Activated CD8-positive, alpha-beta T cell treated with anti-CD3 and anti-CD28 coated beads, Interleukin-2, amount 10 ng/mL, durations not matched to agents 7 days and 5 days (primary cell): ENCODE measurements at regions not wholly inside any gene's neighbourhood (a gene's known extent, or its start where the extent isn't known, plus 50 kb on each side); places are given as distances from the start of the nearest gene placed in this dataset.
"Not testable (repeated sequence)": the region's sequence is repeated elsewhere in the genome, so short reads cannot be mapped to it uniquely, and the experiment has no call there.

Source experiments
- ATAC-seq: fragments of 150-1000 bp; cut with Tn5 transposase; one replicate; pipeline ENCODE4 v1.10.0; 2021; ENCODE audit warnings: moderate library complexity
- CTCF ChIA-PET: fragments of 350-600 bp; sonication (Branson Sonifier 250); formaldehyde crosslinking; loops from one replicate; lab custom pipeline; 2021; ENCODE audit warnings: antibody characterized with exemption; lab: Charles Lee
- POLR2A ChIA-PET: fragments of 350-600 bp; sonication (Branson Sonifier 250); formaldehyde crosslinking; loops from one replicate; lab custom pipeline; 2021; ENCODE audit warnings: antibody characterized with exemption; lab: Charles Lee
- DNase-seq: peaks from one replicate; pipeline ENCODE4 v3.0.0-alpha.2; 2020
- H3K27ac Mint-ChIP-seq: one replicate; pipeline ENCODE4 v1.8.0; 2021; ENCODE audit warnings: mild to moderate bottlenecking, mixed read lengths
- H3K27me3 Mint-ChIP-seq: one replicate; pipeline ENCODE4 v1.8.0; 2021; ENCODE audit warnings: low read depth, mixed read lengths
- H3K36me3 Mint-ChIP-seq: one replicate; pipeline ENCODE4 v1.8.0; 2021; ENCODE audit warnings: low read depth, mixed read lengths
- H3K4me1 Mint-ChIP-seq: one replicate; pipeline ENCODE4 v1.8.0; 2021; ENCODE audit warnings: low read depth, mixed read lengths
- H3K4me3 Mint-ChIP-seq: one replicate; pipeline ENCODE4 v1.8.0; 2021; ENCODE audit warnings: mild to moderate bottlenecking, mixed read lengths
- H3K9me3 Mint-ChIP-seq: one replicate; pipeline ENCODE4 v1.8.0; 2022; ENCODE audit warnings: mixed read lengths; ENCODE audit not compliant: insufficient read depth

- H3K4me1 Mint-ChIP-seq, result no peaks in the 10 kb centered on the region
- no peaks in the 10 kb centered on the region for H3K9me3 Mint-ChIP-seq
- no peak overlapping the region for H3K4me3 Mint-ChIP-seq
- no peaks in the 10 kb centered on the region for H3K27me3 Mint-ChIP-seq
- CTCF ChIA-PET, result no interaction called here
- ATAC-seq (no peak), DNase-seq (no peak)
- POLR2A ChIA-PET, result no interaction called here
- H3K36me3 Mint-ChIP-seq, result no peaks in the 10 kb centered on the region
- H3K27ac Mint-ChIP-seq, result no peak overlapping the region
Observed at GRCh38 chrX:68983004-68983857, 154.4 kb downstream of the EFNB1 start.

- no peaks in the 10 kb centered on the region for H3K27me3 Mint-ChIP-seq
- H3K27ac Mint-ChIP-seq, result no peak overlapping the region
- H3K36me3 Mint-ChIP-seq, result no peaks in the 10 kb centered on the region
- H3K9me3 Mint-ChIP-seq, result no peaks in the 10 kb centered on the region
- DNase-seq (no peak), ATAC-seq (no peak)
- no peak overlapping the region for H3K4me3 Mint-ChIP-seq
- H3K4me1 Mint-ChIP-seq, result no peaks in the 10 kb centered on the region
- ChIA-PET CTCF (no interaction called here), POLR2A (no interaction called here)
Observed at GRCh38 chrX:68982476-68982875, 153.7 kb downstream of the EFNB1 start.

GRCh38 chrX:68980906-68981616 lies 152.2 kb downstream of the EFNB1 start:
- Mint-ChIP-seq H3K4me3 (no peak overlapping the region), H3K9me3 (no peaks in the 10 kb centered on the region), H3K4me1 (no peaks in the 10 kb centered on the region), H3K27me3 (no peaks in the 10 kb centered on the region), H3K27ac (no peak overlapping the region), H3K36me3 (no peaks in the 10 kb centered on the region)
- ATAC-seq (no peak), DNase-seq (no peak)
- POLR2A ChIA-PET, result interaction anchor here (0.6 kb wide), 1 partner anchor 39 kb away, joined by 4 read pairs; no protein-coding TSS in a partner anchor
- CTCF ChIA-PET, result no interaction called here

GRCh38 chrX:68978655-68979054 lies 149.8 kb downstream of the EFNB1 start:
- Mint-ChIP-seq H3K27me3 (no peaks in the 10 kb centered on the region), H3K4me1 (peaks cover 3% of the 10 kb centered on the region), H3K4me3 (no peak overlapping the region), H3K36me3 (no peaks in the 10 kb centered on the region), H3K27ac (no peak overlapping the region), H3K9me3 (no peaks in the 10 kb centered on the region)
- POLR2A ChIA-PET, result no interaction called here
- ATAC-seq (no peak), DNase-seq (no peak)
- CTCF ChIA-PET, result no interaction called here

- DNase-seq, result no peak
- POLR2A ChIA-PET, result no interaction called here
- Mint-ChIP-seq H3K4me1 (peaks cover 3% of the 10 kb centered on the region), H3K9me3 (no peaks in the 10 kb centered on the region), H3K4me3 (no peak overlapping the region), H3K27ac (no peak overlapping the region), H3K36me3 (no peaks in the 10 kb centered on the region), H3K27me3 (no peaks in the 10 kb centered on the region)
- CTCF ChIA-PET, result no interaction called here
- ATAC-seq, result no peak
Observed at GRCh38 chrX:68978255-68978654, 149.4 kb downstream of the EFNB1 start.

- DNase-seq (no peak), ATAC-seq (no peak)
- POLR2A ChIA-PET, result no interaction called here
- CTCF ChIA-PET, result no interaction called here
- Mint-ChIP-seq H3K27ac (no peak overlapping the region), H3K36me3 (no peaks in the 10 kb centered on the region), H3K4me1 (no peaks in the 10 kb centered on the region), H3K4me3 (no peak overlapping the region), H3K9me3 (no peaks in the 10 kb centered on the region), H3K27me3 (peaks cover 6% of the 10 kb centered on the region)
Observed at GRCh38 chrX:68953331-68953730, 124.5 kb downstream of the EFNB1 start.

- POLR2A ChIA-PET, ATAC-seq, H3K9me3 Mint-ChIP-seq, CTCF ChIA-PET, H3K36me3 Mint-ChIP-seq, H3K27me3 Mint-ChIP-seq, DNase-seq, H3K27ac Mint-ChIP-seq, H3K4me3 Mint-ChIP-seq, H3K4me1 Mint-ChIP-seq: not testable (repeated sequence)
Observed at GRCh38 chrX:68951942-68952619, 123.3 kb downstream of the EFNB1 start.

GRCh38 chrX:68950937-68951336 lies 122.1 kb downstream of the EFNB1 start:
- no peak overlapping the region for H3K27ac Mint-ChIP-seq
- H3K27me3 Mint-ChIP-seq, result peaks cover 6% of the 10 kb centered on the region
- H3K4me3 Mint-ChIP-seq, result no peak overlapping the region
- ATAC-seq (no peak), DNase-seq (no peak)
- no peaks in the 10 kb centered on the region for H3K9me3 Mint-ChIP-seq
- H3K36me3 Mint-ChIP-seq, result no peaks in the 10 kb centered on the region
- ChIA-PET POLR2A (no interaction called here), CTCF (no interaction called here)
- no peaks in the 10 kb centered on the region for H3K4me1 Mint-ChIP-seq

- no peak overlapping the region for H3K4me3 Mint-ChIP-seq
Observed at GRCh38 chrX:68947882-68948605, 119.2 kb downstream of the EFNB1 start.

GRCh38 chrX:68945603-68946228 lies 116.9 kb downstream of the EFNB1 start:
- POLR2A ChIA-PET, result no interaction called here
- CTCF ChIA-PET, result no interaction called here
- no peak overlapping the region for H3K4me3 Mint-ChIP-seq
- H3K9me3 Mint-ChIP-seq, result no peaks in the 10 kb centered on the region
- no peaks in the 10 kb centered on the region for H3K36me3 Mint-ChIP-seq
- H3K4me1 Mint-ChIP-seq, result no peaks in the 10 kb centered on the region
- ATAC-seq (no peak), DNase-seq (no peak)
- H3K27ac Mint-ChIP-seq, result no peak overlapping the region
- no peaks in the 10 kb centered on the region for H3K27me3 Mint-ChIP-seq

More at GRCh38 chrX:68947882-68948605, 119.2 kb downstream of the EFNB1 start:
- H3K9me3 Mint-ChIP-seq, result no peaks in the 10 kb centered on the region
- no peaks in the 10 kb centered on the region for H3K4me1 Mint-ChIP-seq
- no peak for ATAC-seq
- no peaks in the 10 kb centered on the region for H3K27me3 Mint-ChIP-seq
- H3K27ac Mint-ChIP-seq, result no peak overlapping the region
- no peaks in the 10 kb centered on the region for H3K36me3 Mint-ChIP-seq
- ChIA-PET POLR2A (no interaction called here), CTCF (no interaction called here)
- no peak for DNase-seq

- Mint-ChIP-seq H3K9me3 (no peaks in the 10 kb centered on the region), H3K27ac (no peak overlapping the region), H3K4me1 (no peaks in the 10 kb centered on the region), H3K4me3 (no peak overlapping the region), H3K36me3 (no peaks in the 10 kb centered on the region), H3K27me3 (no peaks in the 10 kb centered on the region)
- no peak for ATAC-seq
- POLR2A ChIA-PET, result no interaction called here
- no peak for DNase-seq
- CTCF ChIA-PET, result no interaction called here
Observed at GRCh38 chrX:68945081-68945602, 116.3 kb downstream of the EFNB1 start.
